Vagina (tissue), 2 donors: ENCODE measurements at regions not wholly inside any gene's neighbourhood (a gene's known extent, or its start where the extent isn't known, plus 50 kb on each side); places are given as distances from the start of the nearest gene placed in this dataset.

Experiments
- CTCF ChIP-seq, 3 experiments: fragments of 450-650 bp in 2 of 3; fragments of 200-600 bp in 1 of 3; sonication (generic) in 1 of 3; IDR thresholded peaks; one replicate each; pipeline ENCODE4 v1.5.1; 2017 to 2019; ENCODE audit warnings: antibody characterized with exemption in 3 of 3, mild to moderate bottlenecking in 2 of 3, moderate library complexity in 2 of 3
- POLR2AphosphoS5 ChIP-seq, 2 donors: sonication (generic); formaldehyde crosslinking; IDR thresholded peaks; one replicate each; pipeline ENCODE4 v1.9.0; 2017; ENCODE audit warnings: antibody characterized with exemption in 2 of 2, mild to moderate bottlenecking in 2 of 2, low read depth in 1 of 2; ENCODE audit not compliant: insufficient read depth in 1 of 2

GRCh38 chr15:101547737-101548136 lies 58.2 kb upstream of the PCSK6 start:
- TF ChIP-seq POLR2AphosphoS5 (IDR thresholded peaks at IDR 0.05; ENCODE audit: insufficient read depth in 1 of 2, low read depth in 1 of 2) (no peak), CTCF (IDR thresholded peaks at IDR 0.05) (no peak)
